Suprapubic skin (tissue), 3 donors: ENCODE measurements at regions not wholly inside any gene's neighbourhood (a gene's known extent, or its start where the extent isn't known, plus 50 kb on each side); places are given as distances from the start of the nearest gene placed in this dataset.

Source experiments
- POLR2A ChIP-seq, 2 donors: fragments of 450-650 bp; IDR thresholded peaks; one replicate each; pipeline ENCODE4 v1.6.1; 2017; ENCODE audit warnings: antibody characterized with exemption in 2 of 2, mild to moderate bottlenecking in 2 of 2, moderate library complexity in 2 of 2
- TF ChIP-seq, protein P1 (sequence below), 2 donors: fragments of 200-600 bp in 1 of 2; fragments of 450-650 bp in 1 of 2; sonication (generic) in 1 of 2; IDR thresholded peaks; one replicate each; pipeline ENCODE4 v1.5.1; 2016 to 2019; ENCODE audit warnings: antibody characterized with exemption in 2 of 2, mild to moderate bottlenecking in 1 of 2, moderate library complexity in 1 of 2

DNA sequence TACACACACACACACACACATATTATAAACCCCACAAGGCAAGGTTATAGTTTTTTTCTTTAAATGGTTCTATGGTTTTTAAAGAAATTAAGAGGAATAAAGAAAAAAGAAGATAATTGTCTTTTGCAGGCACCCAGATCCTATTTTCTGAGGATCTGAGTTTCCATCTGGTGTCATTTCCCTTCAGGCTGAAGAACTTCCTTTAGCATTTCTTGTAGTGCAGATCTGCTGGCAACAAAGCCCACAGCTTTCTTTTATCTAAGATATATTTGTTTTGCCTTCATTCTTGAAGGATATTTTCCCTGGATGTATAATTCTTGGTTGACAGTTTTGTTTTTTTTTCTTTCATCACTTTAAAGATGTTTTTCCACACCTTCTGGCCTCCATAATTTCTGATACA is 57.6 kb upstream of the PMEPA1 start:
- TF ChIP-seq, protein P1, sequence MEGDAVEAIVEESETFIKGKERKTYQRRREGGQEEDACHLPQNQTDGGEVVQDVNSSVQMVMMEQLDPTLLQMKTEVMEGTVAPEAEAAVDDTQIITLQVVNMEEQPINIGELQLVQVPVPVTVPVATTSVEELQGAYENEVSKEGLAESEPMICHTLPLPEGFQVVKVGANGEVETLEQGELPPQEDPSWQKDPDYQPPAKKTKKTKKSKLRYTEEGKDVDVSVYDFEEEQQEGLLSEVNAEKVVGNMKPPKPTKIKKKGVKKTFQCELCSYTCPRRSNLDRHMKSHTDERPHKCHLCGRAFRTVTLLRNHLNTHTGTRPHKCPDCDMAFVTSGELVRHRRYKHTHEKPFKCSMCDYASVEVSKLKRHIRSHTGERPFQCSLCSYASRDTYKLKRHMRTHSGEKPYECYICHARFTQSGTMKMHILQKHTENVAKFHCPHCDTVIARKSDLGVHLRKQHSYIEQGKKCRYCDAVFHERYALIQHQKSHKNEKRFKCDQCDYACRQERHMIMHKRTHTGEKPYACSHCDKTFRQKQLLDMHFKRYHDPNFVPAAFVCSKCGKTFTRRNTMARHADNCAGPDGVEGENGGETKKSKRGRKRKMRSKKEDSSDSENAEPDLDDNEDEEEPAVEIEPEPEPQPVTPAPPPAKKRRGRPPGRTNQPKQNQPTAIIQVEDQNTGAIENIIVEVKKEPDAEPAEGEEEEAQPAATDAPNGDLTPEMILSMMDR (IDR thresholded peaks at IDR 0.05) = no peak
- no peak for TF ChIP-seq POLR2A (IDR thresholded peaks at IDR 0.05)
